ENCODE measurements at regions not wholly inside any gene's neighbourhood (a gene's known extent, or its start where the extent isn't known, plus 50 kb on each side); places are given as distances from the start of the nearest gene placed in this dataset.

DNA sequence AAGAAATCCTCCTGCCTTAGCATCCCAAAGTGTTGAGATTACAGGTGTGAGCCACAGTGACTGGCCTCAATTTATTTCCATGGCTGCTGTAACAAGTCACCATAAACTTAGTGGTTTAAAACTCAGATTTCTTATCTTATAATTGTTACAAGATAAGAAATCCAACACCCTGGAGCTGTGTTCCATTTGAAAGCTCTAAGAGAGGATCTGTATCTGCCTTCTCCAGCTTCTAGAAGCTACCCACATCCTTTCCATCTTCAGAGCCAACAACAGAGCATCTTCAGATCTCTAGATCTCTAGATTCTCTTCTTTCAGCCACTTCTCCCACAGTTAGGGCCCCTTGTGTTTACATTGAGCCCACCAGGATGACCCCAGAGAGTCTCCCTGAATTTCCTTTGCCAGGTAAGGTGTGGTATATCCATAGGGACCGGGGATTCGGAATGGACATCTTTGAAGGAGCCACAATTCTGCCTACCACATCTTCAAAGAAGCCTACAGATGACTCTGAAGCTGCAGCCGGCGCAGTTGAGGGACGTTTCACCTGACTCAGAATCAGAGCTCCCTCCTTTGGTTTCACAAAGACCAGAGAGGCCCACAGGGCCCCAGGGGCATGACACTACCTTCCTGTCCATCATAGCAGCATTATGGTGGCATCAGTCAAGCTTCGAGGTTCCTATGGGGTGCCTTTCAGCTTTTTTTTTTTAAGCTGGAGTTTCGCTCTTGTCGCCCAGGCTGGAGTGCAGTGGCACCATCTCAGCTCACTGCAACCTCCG is 87.0 kb upstream of the IGF1R start:
- intact Hi-C loops (cut with DNase I): no loop called here
- Histone ChIP-seq H3K27ac (no peak overlapping the region), H3K27me3 (no peaks in the 10 kb centered on the region), H3K9me3 (no peaks in the 10 kb centered on the region), H3K36me3 (no peaks in the 10 kb centered on the region), H3K4me3 (no peak overlapping the region), H3K4me1 (no peaks in the 10 kb centered on the region)
- FAIRE-seq: no peak
- ATAC-seq: no peak
- WGBS, 2 donors: 76 to 78% methylated on average over 9 of the region's 9 CpGs
- no peak for DNase-seq
- TF ChIP-seq, protein P1, sequence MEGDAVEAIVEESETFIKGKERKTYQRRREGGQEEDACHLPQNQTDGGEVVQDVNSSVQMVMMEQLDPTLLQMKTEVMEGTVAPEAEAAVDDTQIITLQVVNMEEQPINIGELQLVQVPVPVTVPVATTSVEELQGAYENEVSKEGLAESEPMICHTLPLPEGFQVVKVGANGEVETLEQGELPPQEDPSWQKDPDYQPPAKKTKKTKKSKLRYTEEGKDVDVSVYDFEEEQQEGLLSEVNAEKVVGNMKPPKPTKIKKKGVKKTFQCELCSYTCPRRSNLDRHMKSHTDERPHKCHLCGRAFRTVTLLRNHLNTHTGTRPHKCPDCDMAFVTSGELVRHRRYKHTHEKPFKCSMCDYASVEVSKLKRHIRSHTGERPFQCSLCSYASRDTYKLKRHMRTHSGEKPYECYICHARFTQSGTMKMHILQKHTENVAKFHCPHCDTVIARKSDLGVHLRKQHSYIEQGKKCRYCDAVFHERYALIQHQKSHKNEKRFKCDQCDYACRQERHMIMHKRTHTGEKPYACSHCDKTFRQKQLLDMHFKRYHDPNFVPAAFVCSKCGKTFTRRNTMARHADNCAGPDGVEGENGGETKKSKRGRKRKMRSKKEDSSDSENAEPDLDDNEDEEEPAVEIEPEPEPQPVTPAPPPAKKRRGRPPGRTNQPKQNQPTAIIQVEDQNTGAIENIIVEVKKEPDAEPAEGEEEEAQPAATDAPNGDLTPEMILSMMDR (IDR thresholded peaks at IDR 0.05): no peak

DNA sequence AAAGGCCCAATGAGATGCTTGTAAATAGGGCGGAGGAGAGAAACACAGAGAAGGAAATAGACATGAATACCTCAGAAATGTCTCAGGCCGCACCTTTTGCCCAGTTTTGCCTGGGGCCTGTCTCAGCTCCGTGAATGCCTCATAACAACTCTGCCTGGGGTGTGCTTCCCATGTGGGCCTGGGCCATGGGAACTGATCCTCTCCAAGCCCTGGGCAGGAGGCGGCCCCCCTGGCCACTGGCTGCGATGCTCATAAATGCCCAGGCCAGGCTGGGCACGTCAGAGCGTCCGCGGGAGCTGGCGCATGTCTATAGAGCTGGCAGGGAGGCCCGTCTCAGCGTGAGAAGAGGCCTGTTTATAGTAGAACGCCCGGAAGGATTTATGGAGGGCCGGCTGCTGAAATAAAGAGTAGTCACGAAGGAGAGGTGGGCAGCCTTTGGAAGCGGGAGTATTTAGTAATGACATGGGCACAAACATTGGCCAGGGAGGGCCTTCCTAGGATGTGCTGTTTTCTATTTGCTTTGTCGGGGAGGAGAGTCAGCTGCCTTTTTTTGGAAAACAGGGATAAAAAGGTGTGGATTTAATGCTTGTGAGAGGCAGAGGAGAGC is 85.9 kb upstream of the IGF1R start:
- no peaks in the 10 kb centered on the region for H3K4me1 ChIP-seq
- WGBS, 2 donors: 93 to 95% methylated on average over 18 of the region's 18 CpGs
- ATAC-seq: peak in 1 of 4 donors; percentile 87
- TF ChIP-seq, protein P1 (IDR thresholded peaks at IDR 0.05): no peak
- intact Hi-C loops (cut with DNase I): no loop called here
- no peak for DNase-seq
- H3K9me3 ChIP-seq: no peaks in the 10 kb centered on the region
- FAIRE-seq: no peak
- no peaks in the 10 kb centered on the region for H3K27me3 ChIP-seq
- H3K4me3 ChIP-seq: no peak overlapping the region
- no peaks in the 10 kb centered on the region for H3K36me3 ChIP-seq
- no peak overlapping the region for H3K27ac ChIP-seq

DNA sequence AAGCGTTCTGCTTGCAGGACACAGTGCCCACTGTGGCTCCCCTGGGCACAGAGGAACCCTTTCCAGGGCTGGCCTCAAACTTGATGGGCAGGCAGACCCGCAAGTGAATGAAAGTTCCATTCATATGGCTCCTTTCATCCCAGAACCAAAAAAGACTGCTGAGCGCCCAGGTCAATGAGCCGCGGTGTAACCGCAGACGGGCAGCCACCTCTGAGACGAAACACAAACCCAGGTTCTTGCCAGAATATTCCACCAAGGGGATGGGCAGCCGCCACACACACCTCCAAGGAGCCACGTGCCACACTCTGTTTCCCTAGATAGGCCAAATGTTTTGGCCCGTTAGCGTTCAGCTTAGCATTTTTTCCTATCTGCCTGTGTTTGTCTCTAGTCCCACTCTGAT is 82.8 kb upstream of the IGF1R start:
- intact Hi-C loops (cut with DNase I): no loop called here
- ATAC-seq (no peak), FAIRE-seq (no peak), DNase-seq (no peak)
- H3K27ac ChIP-seq: no peak overlapping the region
- TF ChIP-seq, protein P1 (IDR thresholded peaks at IDR 0.05): no peak
- 92 to 93% methylated on average over 12 of the region's 12 CpGs for WGBS, 2 donors
- H3K4me3 ChIP-seq: no peak overlapping the region
- no peaks in the 10 kb centered on the region for H3K36me3 ChIP-seq
- H3K4me1 ChIP-seq: no peaks in the 10 kb centered on the region
- H3K27me3 ChIP-seq: peaks cover 0 to 6% (median 0%) of the 10 kb centered on the region in 4 donors
- H3K9me3 ChIP-seq: no peaks in the 10 kb centered on the region

DNA sequence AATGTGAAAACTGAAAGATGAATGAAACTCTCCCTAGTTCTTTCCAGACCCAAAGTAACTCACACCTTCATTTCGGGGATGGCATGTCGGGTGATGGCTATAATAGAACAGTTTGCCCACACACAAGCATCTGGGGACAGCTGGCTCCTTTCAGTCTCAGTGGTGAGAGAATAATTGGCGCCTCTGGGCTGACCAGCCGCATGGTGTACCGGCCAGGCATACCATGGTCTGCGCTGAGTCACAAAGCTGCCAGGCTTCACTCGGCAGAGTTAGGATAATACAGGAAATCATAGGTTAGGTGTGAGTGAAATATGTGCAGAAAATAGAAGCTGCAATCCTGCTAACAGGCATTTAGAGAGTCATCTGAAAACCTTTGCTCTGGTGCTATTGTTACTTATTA is 80.4 kb upstream of the IGF1R start:
- Histone ChIP-seq H3K27me3 (peaks cover 0 to 6% (median 0%) of the 10 kb centered on the region in 4 donors), H3K27ac (no peak overlapping the region), H3K9me3 (no peaks in the 10 kb centered on the region), H3K4me1 (no peaks in the 10 kb centered on the region), H3K36me3 (no peaks in the 10 kb centered on the region), H3K4me3 (no peak overlapping the region)
- 90% methylated on average over 7 of the region's 7 CpGs for WGBS, 2 donors
- DNase-seq (no peak), FAIRE-seq (no peak), ATAC-seq (no peak)
- TF ChIP-seq, protein P1 (IDR thresholded peaks at IDR 0.05): no peak
- intact Hi-C loops (cut with DNase I): no loop called here
